Gastrocnemius medialis (tissue), 4 donors: ENCODE measurements at regions not wholly inside any gene's neighbourhood (a gene's known extent, or its start where the extent isn't known, plus 50 kb on each side); places are given as distances from the start of the nearest gene placed in this dataset.
"Not testable (repeated sequence)": the region's sequence is repeated elsewhere in the genome, so short reads cannot be mapped to it uniquely, and the experiment has no call there.

ENCODE experiments used
- ATAC-seq, 2 donors: fragments of 150-250 bp; one replicate each; pipeline ENCODE4 v1.9.1; 2016
- DNase-seq, 2 donors: peaks; one replicate each; pipeline ENCODE4 v3.0.0-alpha.2; 2019
- H3K27ac ChIP-seq, 4 donors: fragments of 200-600 bp; sonication (generic); 1 replicate in 1 of 4; 2 replicates in 3 of 4; pipeline ENCODE4 v1.5.1; 2016 to 2018; ENCODE audit warnings: mild to moderate bottlenecking in 2 of 4, moderate library complexity in 1 of 4
- H3K27me3 ChIP-seq, 3 donors: fragments of 200-600 bp; sonication (generic) in 2 of 3; 1 replicate in 1 of 3; 2 replicates in 2 of 3; pipeline versions ENCODE4 v1.5.1 to v1.6.0; 2016 to 2019; ENCODE audit warnings: mild to moderate bottlenecking in 1 of 3, moderate library complexity in 1 of 3
- H3K36me3 ChIP-seq, 2 donors: fragments of 200-600 bp; sonication (generic) in 1 of 2; one replicate each; pipeline ENCODE4 v1.5.1; 2017 to 2018
- H3K4me1 ChIP-seq, 2 donors: fragments of 200-600 bp; sonication (generic) in 1 of 2; one replicate each; pipeline ENCODE4 v1.5.1; 2016 to 2017; ENCODE audit warnings: mild to moderate bottlenecking in 2 of 2
- H3K4me3 ChIP-seq, 4 donors: fragments of 200-600 bp; sonication (generic) in 3 of 4; 1 replicate in 1 of 4; 2 replicates in 3 of 4; pipeline ENCODE4 v1.5.1; 2016 to 2019; ENCODE audit warnings: mild to moderate bottlenecking in 2 of 4
- H3K9me3 ChIP-seq, 3 donors: fragments of 200-600 bp; sonication (generic) in 2 of 3; 1 replicate in 1 of 3; 2 replicates in 2 of 3; pipeline ENCODE4 v1.5.1; 2016 to 2019
- CTCF ChIP-seq, 5 experiments: fragments of 450-650 bp in 3 of 5; fragments of 200-600 bp in 2 of 5; sonication (generic) in 2 of 5; IDR thresholded peaks in 4 of 5; conservative IDR thresholded peaks in 1 of 5; 1 replicate in 4 of 5; 2 replicates in 1 of 5; pipeline ENCODE4 v1.5.1; 2016 to 2019; ENCODE audit warnings: antibody characterized with exemption in 5 of 5, mild to moderate bottlenecking in 3 of 5, moderate library complexity in 3 of 5
- POLR2A ChIP-seq, 2 donors: fragments of 450-650 bp; IDR thresholded peaks; one replicate each; pipeline ENCODE4 v1.6.1; 2017; ENCODE audit warnings: antibody characterized with exemption in 2 of 2, mild to moderate bottlenecking in 2 of 2, moderate library complexity in 2 of 2
- in situ Hi-C, 4 donors: fragments of 200-750 bp; cut with MboI; loops; one replicate each; pipeline versions ENCODE4 v1.15.0 to v1.8.0; 2017; ENCODE audit warnings: low sequenced_read_pairs in 4 of 4
- intact Hi-C: fragments of 100-400 bp; cut with DNase I; formaldehyde crosslinking; loops from one replicate; pipeline ENCODE4 v1.15.1; 2023; ENCODE audit warnings: low total_unique reads

GRCh38 chr5:130908186-130908585 lies 256.9 kb downstream of the HINT1 start:
- intact Hi-C loops (no loop called here), in situ Hi-C loops (no loop called here)
- no peaks in the 10 kb centered on the region for H3K27me3 ChIP-seq
- DNase-seq, result no peak
- ATAC-seq, result peak in 1 of 2 donors; percentile 45
- TF ChIP-seq CTCF (IDR thresholded peaks at IDR 0.05 in 4 of 5, conservative IDR thresholded peaks at IDR 0.05 in 1 of 5) (no peak), POLR2A (IDR thresholded peaks at IDR 0.05) (no peak)
- no peaks in the 10 kb centered on the region for H3K4me1 ChIP-seq
- H3K36me3 ChIP-seq, result no peaks in the 10 kb centered on the region
- peak overlapping the region in 1 of 4 donors; percentile 18 for H3K27ac ChIP-seq
- no peak overlapping the region for H3K4me3 ChIP-seq
- H3K9me3 ChIP-seq, result no peaks in the 10 kb centered on the region

- H3K4me1 ChIP-seq, in situ Hi-C loops, ATAC-seq, H3K27me3 ChIP-seq, H3K4me3 ChIP-seq, intact Hi-C loops, DNase-seq, H3K9me3 ChIP-seq, H3K36me3 ChIP-seq, H3K27ac ChIP-seq: not testable (repeated sequence)
These were observed 267.4 kb downstream of the HINT1 start for GRCh38 chr5:130897537-130898195.

GRCh38 chr5:130897181-130897536 lies 267.9 kb downstream of the HINT1 start:
- intact Hi-C loops, H3K9me3 ChIP-seq, H3K27ac ChIP-seq, H3K36me3 ChIP-seq, H3K4me1 ChIP-seq, H3K4me3 ChIP-seq, H3K27me3 ChIP-seq, ATAC-seq, DNase-seq, in situ Hi-C loops: not testable (repeated sequence)

GRCh38 chr5:130896636-130897035 lies 268.4 kb downstream of the HINT1 start:
- TF ChIP-seq CTCF (IDR thresholded peaks at IDR 0.05 in 4 of 5, conservative IDR thresholded peaks at IDR 0.05 in 1 of 5) (no peak), POLR2A (IDR thresholded peaks at IDR 0.05) (no peak)
- in situ Hi-C loops, result no loop called here
- H3K27ac ChIP-seq, result no peak overlapping the region

GRCh38 chr5:130893006-130893405 lies 272.1 kb downstream of the HINT1 start:
- H3K27me3 ChIP-seq, result no peaks in the 10 kb centered on the region
- H3K4me1 ChIP-seq, result no peaks in the 10 kb centered on the region
- H3K9me3 ChIP-seq, result no peaks in the 10 kb centered on the region
- H3K4me3 ChIP-seq, result no peak overlapping the region
- in situ Hi-C loops, result no loop called here
- TF ChIP-seq CTCF (IDR thresholded peaks at IDR 0.05 in 4 of 5, conservative IDR thresholded peaks at IDR 0.05 in 1 of 5) (no peak), POLR2A (IDR thresholded peaks at IDR 0.05) (no peak)
- no peaks in the 10 kb centered on the region for H3K36me3 ChIP-seq
- DNase-seq (no peak), ATAC-seq (no peak)
- no peak overlapping the region for H3K27ac ChIP-seq
- intact Hi-C loops, result no loop called here

More at GRCh38 chr5:130896636-130897035, 268.4 kb downstream of the HINT1 start:
- DNase-seq (no peak), ATAC-seq (no peak)
- H3K27me3 ChIP-seq, result no peaks in the 10 kb centered on the region
- intact Hi-C loops, result no loop called here
- no peaks in the 10 kb centered on the region for H3K9me3 ChIP-seq
- no peaks in the 10 kb centered on the region for H3K4me1 ChIP-seq
- H3K36me3 ChIP-seq, result no peaks in the 10 kb centered on the region
- H3K4me3 ChIP-seq, result no peak overlapping the region

- ATAC-seq, result no peak
- in situ Hi-C loops, result no loop called here
- TF ChIP-seq POLR2A (IDR thresholded peaks at IDR 0.05) (no peak), CTCF (IDR thresholded peaks at IDR 0.05 in 4 of 5, conservative IDR thresholded peaks at IDR 0.05 in 1 of 5) (no peak)
- Histone ChIP-seq H3K9me3 (no peaks in the 10 kb centered on the region), H3K4me3 (no peak overlapping the region), H3K27me3 (no peaks in the 10 kb centered on the region), H3K36me3 (no peaks in the 10 kb centered on the region), H3K4me1 (peaks cover 0 to under 1% of the 10 kb centered on the region in 2 donors), H3K27ac (no peak overlapping the region)
- DNase-seq, result no peak
- intact Hi-C loops, result no loop called here
These were observed 274.4 kb downstream of the HINT1 start for GRCh38 chr5:130890610-130891009.
